GM19023 (cell line): ENCODE measurements at regions not wholly inside any gene's neighbourhood (a gene's known extent, or its start where the extent isn't known, plus 50 kb on each side); places are given as distances from the start of the nearest gene placed in this dataset.

Experiments
- ATAC-seq: cut with Tn5 transposase; IDR thresholded peaks from one replicate; pipeline ENCODE4 v1.9.1; 2021; ENCODE audit warnings: mild to moderate bottlenecking, moderate library complexity; ENCODE audit not compliant: unreplicated experiment

DNA sequence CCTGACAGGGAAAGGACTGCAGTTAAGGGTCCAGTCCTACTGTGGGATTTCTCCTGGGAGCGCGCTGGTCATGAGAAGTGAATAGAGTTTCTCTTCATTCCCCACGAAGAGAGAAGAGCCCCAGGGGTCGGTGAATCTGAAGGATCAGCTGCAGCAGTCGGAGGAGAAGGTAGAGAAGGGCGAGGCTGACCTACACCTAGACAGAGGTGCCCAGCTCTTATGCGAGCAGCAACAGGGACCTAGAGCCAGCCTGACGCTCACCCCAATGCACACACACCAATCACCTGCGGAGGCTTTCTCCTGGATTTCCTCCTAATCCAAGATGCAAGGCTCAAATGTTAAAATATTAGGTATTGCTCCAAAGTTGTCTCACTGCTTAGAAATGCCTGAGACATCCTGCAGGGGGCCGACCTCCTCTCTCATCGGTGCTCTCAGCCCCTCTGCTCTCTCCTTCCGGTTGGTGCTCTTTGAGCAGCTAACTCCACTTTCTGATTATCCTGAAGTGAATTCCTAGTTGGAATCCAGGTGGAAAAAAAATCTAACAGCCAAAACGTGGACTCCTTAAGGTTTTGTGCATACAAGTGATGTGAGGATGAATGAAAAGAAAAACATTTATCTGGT lies 176.4 kb downstream of the AHR start:
- no peak for ATAC-seq

DNA sequence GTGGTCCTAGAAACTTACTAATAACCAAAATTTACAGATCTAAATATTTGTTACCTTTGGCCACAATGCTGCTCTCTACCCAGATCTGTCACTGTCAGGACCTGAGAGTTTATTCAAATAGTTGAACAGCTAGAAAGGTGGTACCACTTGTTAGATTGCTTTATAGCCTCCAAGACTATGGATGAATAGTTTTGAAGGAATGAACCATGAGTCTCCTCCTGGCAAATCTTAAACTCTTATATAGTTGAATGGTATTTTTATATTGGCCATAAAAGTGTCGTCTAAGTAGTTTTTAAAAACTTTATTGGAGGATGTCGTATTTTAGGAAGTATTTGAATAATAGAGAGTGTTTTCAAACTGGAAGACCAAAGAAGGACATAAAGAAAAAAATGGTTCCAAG lies 178.7 kb downstream of the AHR start:
- no peak for ATAC-seq

DNA sequence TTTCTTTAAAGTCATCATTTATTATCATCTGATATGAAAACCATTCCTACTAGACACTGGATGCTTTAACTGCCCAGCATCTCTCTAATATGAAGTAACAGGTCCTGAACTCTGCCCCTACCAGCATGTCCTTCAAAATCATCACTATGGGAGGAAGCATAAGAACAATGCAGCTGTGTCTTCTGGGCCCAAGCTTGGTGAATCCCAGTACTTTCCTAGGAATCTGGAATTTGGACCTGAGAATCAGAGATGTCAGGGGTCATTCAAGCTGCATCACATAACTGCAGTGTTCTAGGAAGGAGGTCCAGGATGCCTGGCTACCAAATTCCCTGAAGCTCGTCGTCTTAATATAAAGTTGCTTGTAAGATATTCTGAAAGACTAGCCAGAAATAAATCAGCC lies 182.7 kb downstream of the AHR start:
- no peak for ATAC-seq

DNA sequence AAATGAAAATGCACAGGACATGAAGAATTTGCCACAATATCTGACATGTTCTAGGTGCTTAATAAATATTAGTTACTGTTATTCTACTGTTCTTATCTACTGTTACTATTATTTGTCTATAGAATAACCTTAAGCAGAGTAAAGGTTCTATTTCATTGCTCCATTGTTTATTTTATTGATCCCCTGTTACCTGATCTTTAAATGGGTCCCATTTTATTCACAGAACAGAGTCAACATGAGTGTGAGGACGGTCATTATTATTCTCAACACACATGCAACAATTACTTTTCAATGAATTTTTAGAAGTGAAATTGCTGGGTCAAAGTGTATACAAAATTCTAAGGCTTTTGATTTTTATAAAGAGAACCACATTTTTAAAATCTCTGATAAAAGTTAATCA lies 186.9 kb downstream of the AHR start:
- ATAC-seq = no peak

DNA sequence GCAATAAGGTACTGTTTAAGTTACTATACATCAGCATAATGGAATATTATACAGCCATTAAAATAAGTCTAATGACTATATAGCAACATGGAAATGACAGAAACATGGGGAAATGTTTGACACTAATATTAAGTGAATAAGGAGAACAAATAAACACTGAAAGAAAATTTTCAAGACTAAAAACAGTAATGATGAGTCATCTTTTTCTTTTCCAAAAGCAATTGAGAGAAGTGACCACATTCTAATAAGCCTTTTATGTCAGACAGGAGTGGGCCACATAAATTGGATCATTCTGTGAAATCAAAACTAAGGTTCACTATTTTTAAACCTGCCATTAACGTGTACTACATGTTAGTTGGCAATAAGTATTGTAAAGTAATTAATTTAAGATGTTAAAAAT lies 187.5 kb downstream of the AHR start:
- no peak for ATAC-seq

GRCh38 chr7:17486835-17487234 lies 188.4 kb downstream of the AHR start:
- ATAC-seq = no peak

DNA sequence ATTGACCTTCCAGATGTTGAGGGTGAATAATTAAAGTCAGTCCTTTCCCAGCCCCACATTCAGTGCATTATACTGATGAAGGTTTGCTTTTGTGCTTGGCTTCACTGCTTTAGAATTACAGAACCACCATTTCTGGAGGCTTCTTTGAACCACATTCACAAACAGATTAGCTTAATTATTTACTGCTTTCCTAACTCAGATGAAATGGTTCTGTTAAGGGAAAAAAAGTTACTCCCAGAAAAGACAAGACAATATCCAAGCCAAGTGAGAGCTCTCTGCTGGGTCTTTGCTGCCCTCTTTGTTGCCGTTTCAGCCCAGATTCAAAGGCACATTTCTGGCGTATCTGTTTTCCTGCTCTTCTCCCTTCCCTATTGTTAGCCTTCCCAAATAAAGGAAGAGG lies 188.9 kb downstream of the AHR start:
- ATAC-seq = no peak

- no peak for ATAC-seq
These were observed 190.4 kb downstream of the AHR start for GRCh38 chr7:17488829-17489228.

- ATAC-seq = no peak
These were observed 191.5 kb downstream of the AHR start for GRCh38 chr7:17489961-17490360.

GRCh38 chr7:17490825-17491224 lies 192.4 kb downstream of the AHR start:
- no peak for ATAC-seq

- ATAC-seq = peak; percentile 60
These were observed 194.0 kb downstream of the AHR start for GRCh38 chr7:17492437-17492836.

DNA sequence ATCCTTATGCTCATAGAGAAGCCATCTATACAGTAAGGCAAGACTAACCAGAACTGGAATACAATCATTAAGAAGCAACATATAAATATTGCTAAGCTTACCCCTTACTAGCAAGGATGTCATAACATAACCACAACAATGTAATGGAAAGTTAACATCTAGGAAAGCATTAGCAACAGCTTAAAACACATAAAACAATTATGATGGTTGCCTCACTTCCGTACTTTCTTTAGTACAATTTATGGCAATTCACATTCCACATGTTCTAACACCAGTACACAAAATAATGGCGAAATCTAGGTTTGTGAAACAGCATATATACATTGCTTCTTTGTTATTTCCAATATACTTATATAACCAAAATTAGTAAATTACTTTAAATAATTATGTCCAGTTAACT lies 195.0 kb downstream of the AHR start:
- no peak for ATAC-seq

DNA sequence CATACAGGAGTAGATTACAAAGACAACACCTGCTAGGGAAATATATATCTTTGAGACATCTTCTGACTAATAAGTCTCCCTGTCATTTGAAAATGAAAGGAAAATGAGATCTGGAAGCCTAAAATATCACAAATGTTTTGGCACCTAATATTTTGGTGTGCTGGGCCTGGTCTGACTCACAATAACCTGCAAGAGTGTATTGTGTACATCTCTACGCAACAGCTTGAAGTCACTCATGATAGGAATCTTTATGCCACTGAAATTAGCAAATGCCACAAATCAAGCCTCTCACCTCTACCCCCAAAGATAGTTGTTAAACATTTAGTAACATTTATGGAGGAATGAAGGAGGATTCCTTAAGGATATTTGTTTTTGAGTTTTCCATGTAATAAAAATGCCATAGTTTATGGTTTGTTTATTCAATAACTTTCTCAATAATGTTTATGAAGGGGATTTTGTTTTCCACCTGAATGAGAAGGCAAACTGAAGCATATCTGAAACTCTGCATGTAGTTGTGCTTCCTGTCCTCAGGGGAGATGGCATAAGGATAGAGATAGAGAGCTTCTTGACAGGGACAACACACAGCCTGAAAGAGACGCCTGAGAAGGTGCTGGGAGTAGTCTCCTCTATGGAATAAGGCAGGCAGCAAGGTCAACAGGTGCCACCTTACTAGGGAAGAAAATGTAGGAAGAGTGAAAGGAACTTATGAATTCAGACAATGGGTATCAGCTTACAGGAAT lies 197.4 kb downstream of the AHR start:
- ATAC-seq = no peak

- ATAC-seq = no peak
These were observed 198.7 kb downstream of the AHR start for GRCh38 chr7:17497136-17497535.

GRCh38 chr7:17497549-17498167 lies 199.2 kb downstream of the AHR start:
- ATAC-seq = no peak

- no peak for ATAC-seq
These were observed 199.8 kb downstream of the AHR start for GRCh38 chr7:17498230-17498629.

GRCh38 chr7:17500736-17501135 lies 202.3 kb downstream of the AHR start:
- ATAC-seq = no peak

- ATAC-seq = no peak
These were observed 203.2 kb downstream of the AHR start for GRCh38 chr7:17501441-17502212.

DNA sequence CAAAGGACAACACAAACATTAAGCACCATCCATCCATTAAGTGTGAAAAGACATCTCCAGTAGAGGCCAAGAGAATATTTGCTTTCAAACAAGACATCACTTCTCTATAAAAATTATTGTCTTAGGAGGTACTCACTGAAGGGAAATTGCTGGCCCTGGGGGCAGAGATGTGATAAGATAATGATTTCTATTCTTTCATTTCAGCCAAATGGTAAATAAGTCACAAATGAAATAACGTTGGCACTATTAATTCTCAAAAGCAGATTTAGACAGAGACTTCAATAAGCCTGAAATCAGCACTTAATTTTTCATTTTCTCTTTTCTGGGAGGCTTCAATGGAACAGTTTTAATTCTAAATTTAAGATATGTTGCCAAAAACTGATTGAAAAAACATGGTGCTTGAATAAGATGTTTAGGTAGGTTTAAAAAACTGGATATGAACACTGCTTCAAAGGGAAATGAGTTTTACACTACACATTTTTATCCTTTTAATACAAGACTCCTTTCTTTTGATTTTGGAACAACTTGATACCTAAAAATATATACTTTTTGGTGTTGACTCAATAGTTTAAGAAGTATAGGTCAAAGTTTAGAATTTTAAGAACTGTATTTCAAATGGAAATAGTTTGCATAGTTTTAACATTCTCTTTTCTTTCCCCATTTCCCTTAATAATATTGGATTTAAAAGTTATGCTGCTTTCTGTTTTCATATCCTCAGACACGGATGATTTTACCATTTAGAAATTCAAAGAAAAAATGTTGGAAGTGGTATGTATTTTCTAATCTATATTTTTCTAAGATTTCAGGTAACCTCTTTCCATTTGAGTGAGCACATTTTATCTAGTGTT lies 204.0 kb downstream of the AHR start:
- no peak for ATAC-seq

- peak; percentile 94 for ATAC-seq
These were observed 207.6 kb downstream of the AHR start for GRCh38 chr7:17506095-17506494.

DNA sequence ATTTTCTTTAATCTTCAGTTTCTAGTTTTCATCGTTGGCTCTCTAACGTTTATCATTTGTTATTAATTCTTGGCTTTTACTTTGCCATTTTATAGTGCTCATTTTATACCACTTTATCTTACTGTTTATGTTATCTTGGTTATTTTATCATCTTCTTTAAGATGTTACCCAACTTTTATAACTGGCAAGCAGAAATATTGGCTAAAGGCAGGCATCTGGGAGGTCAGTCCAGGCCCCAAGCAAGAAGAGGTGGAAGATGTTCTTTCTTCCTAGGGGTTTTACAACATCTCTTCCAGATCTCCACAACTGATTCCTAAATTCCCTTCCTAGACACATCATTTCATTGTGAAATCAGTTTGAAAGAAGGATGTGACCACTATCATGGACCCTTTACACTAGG lies 208.1 kb downstream of the AHR start:
- no peak for ATAC-seq
